ENCODE measurements at regions not wholly inside any gene's neighbourhood (a gene's known extent, or its start where the extent isn't known, plus 50 kb on each side); places are given as distances from the start of the nearest gene placed in this dataset.

DNA sequence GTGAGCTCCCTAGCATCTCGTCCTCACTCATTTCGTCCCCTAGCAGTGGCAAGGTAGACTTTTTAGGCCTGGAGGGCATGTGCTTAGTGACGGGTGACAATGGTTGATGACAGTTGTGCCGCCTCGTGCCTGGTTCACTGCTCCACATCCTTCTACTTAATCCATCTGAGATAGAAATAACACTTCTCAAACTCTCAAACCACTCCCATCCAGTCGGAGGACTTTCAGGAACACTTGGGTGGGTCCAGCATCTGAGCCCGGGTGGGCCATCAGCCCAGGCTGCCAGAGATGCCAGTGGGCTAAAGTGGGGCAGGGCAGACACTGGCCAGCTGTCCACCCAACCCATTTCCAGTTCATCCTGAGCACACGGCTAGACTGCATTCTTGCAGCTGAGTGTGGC, 79.7 kb upstream of the SMAD3 start:
- H3K4me3 Mint-ChIP-seq (ENCODE audit: low read depth): no peak overlapping the region
- TF ChIP-seq, protein P1, sequence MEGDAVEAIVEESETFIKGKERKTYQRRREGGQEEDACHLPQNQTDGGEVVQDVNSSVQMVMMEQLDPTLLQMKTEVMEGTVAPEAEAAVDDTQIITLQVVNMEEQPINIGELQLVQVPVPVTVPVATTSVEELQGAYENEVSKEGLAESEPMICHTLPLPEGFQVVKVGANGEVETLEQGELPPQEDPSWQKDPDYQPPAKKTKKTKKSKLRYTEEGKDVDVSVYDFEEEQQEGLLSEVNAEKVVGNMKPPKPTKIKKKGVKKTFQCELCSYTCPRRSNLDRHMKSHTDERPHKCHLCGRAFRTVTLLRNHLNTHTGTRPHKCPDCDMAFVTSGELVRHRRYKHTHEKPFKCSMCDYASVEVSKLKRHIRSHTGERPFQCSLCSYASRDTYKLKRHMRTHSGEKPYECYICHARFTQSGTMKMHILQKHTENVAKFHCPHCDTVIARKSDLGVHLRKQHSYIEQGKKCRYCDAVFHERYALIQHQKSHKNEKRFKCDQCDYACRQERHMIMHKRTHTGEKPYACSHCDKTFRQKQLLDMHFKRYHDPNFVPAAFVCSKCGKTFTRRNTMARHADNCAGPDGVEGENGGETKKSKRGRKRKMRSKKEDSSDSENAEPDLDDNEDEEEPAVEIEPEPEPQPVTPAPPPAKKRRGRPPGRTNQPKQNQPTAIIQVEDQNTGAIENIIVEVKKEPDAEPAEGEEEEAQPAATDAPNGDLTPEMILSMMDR (IDR thresholded peaks at IDR 0.05; ENCODE audit: unreplicated experiment): no peak
- no peak for DNase-seq (ENCODE audit: low spot score, unreplicated experiment)
- peaks cover 13% of the 10 kb centered on the region for H3K27me3 Mint-ChIP-seq
- H3K36me3 Mint-ChIP-seq (ENCODE audit: insufficient read depth): no peaks in the 10 kb centered on the region
- H3K4me1 Mint-ChIP-seq (ENCODE audit: low read depth): no peaks in the 10 kb centered on the region
- H3K9me3 Mint-ChIP-seq (ENCODE audit: low read depth): peaks cover 9% of the 10 kb centered on the region
- H3K27ac Mint-ChIP-seq: no peak overlapping the region

DNA sequence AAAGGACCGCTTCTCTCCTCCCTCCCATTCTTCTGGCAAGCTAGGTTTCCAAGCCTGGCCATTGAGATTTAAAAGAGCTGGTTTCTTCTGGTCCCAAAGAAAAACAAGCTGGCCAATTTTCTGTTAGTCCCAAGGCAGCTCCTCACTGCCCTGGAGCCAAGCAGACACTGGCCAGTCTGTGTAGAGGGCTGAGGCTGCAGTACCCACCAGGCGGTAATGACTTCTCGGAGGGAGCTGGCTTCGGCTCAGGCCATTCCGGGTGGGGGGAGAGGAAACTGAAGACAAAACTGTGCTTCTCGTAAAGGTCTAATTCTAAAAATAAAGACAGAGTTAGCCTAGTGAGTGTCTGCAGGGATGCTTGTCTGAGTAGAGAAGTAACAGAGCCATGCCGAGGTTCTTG, 78.5 kb upstream of the SMAD3 start:
- Mint-ChIP-seq H3K27ac (no peak overlapping the region), H3K36me3 (ENCODE audit: insufficient read depth) (no peaks in the 10 kb centered on the region), H3K9me3 (ENCODE audit: low read depth) (peaks cover 9% of the 10 kb centered on the region), H3K4me3 (ENCODE audit: low read depth) (no peak overlapping the region), H3K27me3 (peaks cover 13% of the 10 kb centered on the region), H3K4me1 (ENCODE audit: low read depth) (no peaks in the 10 kb centered on the region)
- TF ChIP-seq, protein P1 (IDR thresholded peaks at IDR 0.05; ENCODE audit: unreplicated experiment): no peak
- no peak for DNase-seq (ENCODE audit: low spot score, unreplicated experiment)

DNA sequence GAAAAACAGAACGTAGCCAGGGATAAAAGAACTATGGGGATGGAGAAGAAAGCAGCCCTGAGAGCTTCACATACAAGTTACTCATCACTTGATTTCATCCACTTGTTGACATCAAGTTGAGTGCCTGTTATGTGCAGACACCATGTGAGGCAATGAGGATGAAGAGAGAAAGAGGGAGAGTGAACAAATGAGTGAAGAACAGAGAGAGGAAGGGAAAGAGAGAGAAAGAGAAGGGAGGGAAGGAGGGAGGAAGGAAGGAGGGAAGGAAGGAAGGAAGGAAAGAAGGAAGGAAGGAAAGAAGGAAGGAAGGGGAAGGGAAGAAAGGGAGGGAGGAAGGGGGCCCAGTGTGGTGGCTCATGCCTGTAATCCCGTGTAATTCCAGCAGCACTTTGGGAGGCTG, 72.3 kb upstream of the SMAD3 start:
- Mint-ChIP-seq H3K27me3 (peaks cover 2% of the 10 kb centered on the region), H3K4me3 (ENCODE audit: low read depth) (no peak overlapping the region), H3K36me3 (ENCODE audit: insufficient read depth) (no peaks in the 10 kb centered on the region), H3K27ac (no peak overlapping the region), H3K9me3 (ENCODE audit: low read depth) (peaks cover 6% of the 10 kb centered on the region), H3K4me1 (ENCODE audit: low read depth) (no peaks in the 10 kb centered on the region)
- no peak for DNase-seq (ENCODE audit: low spot score, unreplicated experiment)
- TF ChIP-seq, protein P1 (IDR thresholded peaks at IDR 0.05; ENCODE audit: unreplicated experiment): no peak

DNA sequence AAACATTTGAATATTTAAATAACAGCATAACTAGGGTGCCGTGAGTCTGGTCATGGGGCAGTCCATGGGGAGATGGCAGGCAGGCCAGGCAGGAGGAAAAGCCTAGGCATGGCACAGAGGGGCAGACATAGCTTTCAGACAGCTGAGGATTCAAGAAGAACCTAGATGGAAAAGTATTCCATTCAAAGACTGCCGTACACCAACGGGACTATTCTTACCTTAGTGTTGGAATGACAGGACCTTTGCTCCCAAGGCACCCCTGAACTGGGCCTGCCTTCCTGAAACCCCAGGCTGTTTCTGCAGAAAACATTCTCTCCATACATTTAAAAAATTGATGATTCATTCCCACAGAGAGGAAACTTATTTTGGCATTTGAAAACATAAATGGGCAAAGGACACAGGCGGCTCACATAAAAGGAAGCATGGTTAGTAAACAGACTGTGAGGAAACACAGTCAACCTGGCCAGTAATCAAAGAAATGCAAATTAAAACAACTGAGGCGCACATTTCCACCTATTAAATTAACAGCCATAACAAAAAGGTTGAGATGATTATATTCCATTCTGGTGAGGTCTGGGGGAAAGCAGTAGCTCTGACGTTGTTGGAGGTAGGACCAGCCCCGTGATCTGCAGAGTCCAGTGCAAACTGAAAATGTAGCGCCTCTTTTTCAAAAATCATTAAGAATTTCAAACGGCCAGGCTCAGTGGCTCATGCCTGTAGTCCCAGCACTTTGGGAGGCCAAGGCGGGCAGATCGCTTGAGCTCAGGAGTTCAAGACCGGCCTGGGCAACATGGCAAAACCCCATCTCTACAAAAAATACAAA, 71.3 kb upstream of the SMAD3 start:
- peaks cover 6% of the 10 kb centered on the region for H3K9me3 Mint-ChIP-seq (ENCODE audit: low read depth)
- no peak for DNase-seq (ENCODE audit: low spot score, unreplicated experiment)
- no peak overlapping the region for H3K27ac Mint-ChIP-seq
- H3K4me3 Mint-ChIP-seq (ENCODE audit: low read depth): no peak overlapping the region
- no peaks in the 10 kb centered on the region for H3K36me3 Mint-ChIP-seq (ENCODE audit: insufficient read depth)
- H3K27me3 Mint-ChIP-seq: peaks cover 2% of the 10 kb centered on the region
- TF ChIP-seq, protein P1 (IDR thresholded peaks at IDR 0.05; ENCODE audit: unreplicated experiment): no peak
- no peaks in the 10 kb centered on the region for H3K4me1 Mint-ChIP-seq (ENCODE audit: low read depth)

DNA sequence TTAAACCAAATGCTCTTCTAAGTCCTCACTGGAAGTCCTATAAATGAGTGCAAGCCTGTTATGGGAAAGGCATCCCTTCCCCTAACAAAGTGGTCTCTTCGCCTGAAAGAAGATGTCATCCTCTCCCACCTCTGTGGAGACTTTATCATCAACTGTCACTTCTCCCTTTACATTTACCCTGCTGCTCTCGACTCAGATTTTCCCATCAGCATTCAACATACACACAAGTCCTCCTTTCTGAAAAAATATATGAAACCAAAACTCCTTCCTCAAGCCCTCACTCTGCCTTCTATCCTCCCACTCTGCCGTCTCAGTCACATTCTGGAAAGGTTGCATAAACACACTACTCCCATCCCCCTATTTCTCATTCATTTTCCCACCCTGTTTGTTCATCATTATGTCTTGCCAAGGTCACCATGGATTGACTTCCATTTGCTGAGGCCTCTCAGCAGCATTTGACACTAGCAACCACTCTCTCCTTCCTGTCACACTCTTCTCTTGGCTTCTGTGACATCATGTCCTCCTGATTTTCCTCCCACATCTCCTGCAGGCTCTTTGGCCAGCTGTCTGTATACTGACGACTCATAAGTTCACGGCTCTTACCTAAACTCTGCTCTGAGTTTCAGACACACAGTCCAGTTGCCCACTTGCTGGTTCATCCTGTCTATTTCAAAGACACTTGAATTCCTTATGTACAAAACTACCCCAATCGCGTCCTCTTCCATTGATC, 70.3 kb upstream of the SMAD3 start:
- H3K36me3 Mint-ChIP-seq (ENCODE audit: insufficient read depth): no peaks in the 10 kb centered on the region
- H3K27me3 Mint-ChIP-seq: peaks cover 2% of the 10 kb centered on the region
- DNase-seq (ENCODE audit: low spot score, unreplicated experiment): no peak
- TF ChIP-seq, protein P1 (IDR thresholded peaks at IDR 0.05; ENCODE audit: unreplicated experiment): no peak
- peaks cover 2% of the 10 kb centered on the region for H3K9me3 Mint-ChIP-seq (ENCODE audit: low read depth)
- H3K4me1 Mint-ChIP-seq (ENCODE audit: low read depth): no peaks in the 10 kb centered on the region
- no peak overlapping the region for H3K4me3 Mint-ChIP-seq (ENCODE audit: low read depth)
- no peak overlapping the region for H3K27ac Mint-ChIP-seq

All from progenitor cell of endocrine pancreas (in vitro differentiated cells).